ENCODE measurements at regions not wholly inside any gene's neighbourhood (a gene's known extent, or its start where the extent isn't known, plus 50 kb on each side); places are given as distances from the start of the nearest gene placed in this dataset.
"Not testable (repeated sequence)": the region's sequence is repeated elsewhere in the genome, so short reads cannot be mapped to it uniquely, and the experiment has no call there.

GRCh38 chr4:162469977-162470376, 306.2 kb upstream of the FSTL5 start:
- DNase-seq (ENCODE audit: low spot score) = no peak

GRCh38 chr4:162465356-162465755, 301.6 kb upstream of the FSTL5 start:
- DNase-seq (ENCODE audit: low spot score) = not testable (repeated sequence)

DNA sequence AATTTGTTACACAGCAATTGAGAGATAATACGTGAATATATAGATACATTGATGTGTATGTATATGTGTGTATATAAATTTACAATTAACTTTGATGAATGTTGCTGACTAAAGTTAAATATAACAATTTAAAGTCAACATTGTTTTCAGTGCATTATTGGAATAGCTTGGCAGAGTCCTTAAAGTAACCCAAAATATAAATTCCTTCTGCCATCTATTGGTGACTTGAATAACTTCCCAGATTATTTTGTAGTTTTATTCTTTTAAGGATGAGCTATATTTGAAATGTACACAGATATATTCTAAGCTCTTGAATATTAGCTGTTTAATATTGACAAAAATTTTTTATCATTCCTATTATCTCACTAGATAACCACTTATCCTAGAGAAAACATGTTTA, 298.2 kb upstream of the FSTL5 start:
- peak; percentile 11 for DNase-seq (ENCODE audit: low spot score)

GRCh38 chr4:162458051-162458450, 294.3 kb upstream of the FSTL5 start:
- no peak for DNase-seq (ENCODE audit: low spot score)

- no peak for DNase-seq (ENCODE audit: low spot score)
Observed at GRCh38 chr4:162457071-162457865, 293.5 kb upstream of the FSTL5 start.

GRCh38 chr4:162456106-162456505, 292.3 kb upstream of the FSTL5 start:
- no peak for DNase-seq (ENCODE audit: low spot score)

DNA sequence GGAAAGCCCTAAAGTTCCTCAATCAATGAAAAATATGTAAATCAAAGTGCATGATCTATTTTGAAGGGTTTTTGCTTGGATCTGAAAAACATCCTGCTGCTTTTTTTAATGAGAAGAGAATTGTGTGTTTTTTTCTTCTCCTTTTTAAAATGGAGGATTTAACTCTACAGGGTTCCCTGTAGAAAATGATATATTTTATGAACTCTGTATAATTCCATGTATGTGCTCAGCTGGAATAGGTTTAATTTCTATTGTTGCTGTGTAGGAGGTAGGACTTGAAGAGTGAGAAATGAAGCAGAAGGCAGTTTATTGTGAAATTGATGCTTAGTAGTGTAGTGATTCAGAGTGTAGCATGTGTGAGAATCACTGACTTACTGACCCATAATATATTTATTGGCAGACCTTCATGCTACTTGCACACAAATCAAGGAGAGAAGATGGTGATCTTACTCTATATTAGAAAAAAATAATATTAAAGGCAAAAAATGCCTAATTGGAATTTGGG, 286.8 kb upstream of the FSTL5 start:
- DNase-seq (ENCODE audit: low spot score) = no peak

DNA sequence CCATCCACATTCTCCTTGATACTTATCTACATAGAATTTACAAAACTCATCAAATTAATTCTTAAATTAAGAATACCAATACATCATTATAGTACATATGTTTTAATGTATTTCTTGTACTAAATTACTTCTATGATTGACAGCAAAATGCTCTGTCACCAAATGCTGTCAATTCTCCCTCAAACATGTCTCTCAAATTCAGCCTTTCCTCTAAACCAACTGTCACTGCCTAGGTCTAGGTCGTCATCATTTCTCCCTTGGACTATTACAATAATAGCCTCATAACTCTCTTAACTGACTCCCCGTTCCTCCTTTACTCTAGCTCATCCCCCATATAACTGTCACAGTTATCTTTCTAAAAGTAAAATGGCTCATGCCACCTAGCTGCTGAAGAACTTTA, 279.7 kb upstream of the FSTL5 start:
- DNase-seq (ENCODE audit: low spot score) = no peak

GRCh38 chr4:162442128-162442527, 278.3 kb upstream of the FSTL5 start:
- no peak for DNase-seq (ENCODE audit: low spot score)

GRCh38 chr4:162422312-162422711, 258.5 kb upstream of the FSTL5 start:
- no peak for DNase-seq (ENCODE audit: low spot score)

DNA sequence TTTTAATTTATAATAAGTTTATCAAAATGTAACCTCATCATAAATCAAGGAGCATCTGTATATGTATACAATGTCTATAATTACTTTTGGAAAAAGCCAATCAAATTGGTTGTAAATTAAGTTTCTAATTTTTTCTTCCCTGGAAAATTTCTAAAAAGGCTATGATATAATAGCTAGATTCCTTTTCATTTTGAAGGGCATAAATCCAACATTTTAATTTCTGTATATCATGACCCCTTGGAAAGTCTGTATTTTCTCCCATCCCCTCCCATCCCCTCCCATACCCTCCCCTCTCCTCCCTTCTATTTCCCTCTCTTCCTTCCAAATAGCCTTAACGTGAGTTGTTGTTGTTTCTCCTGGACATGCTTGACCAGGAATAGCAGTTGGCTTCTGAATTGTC, 247.1 kb upstream of the FSTL5 start:
- no peak for DNase-seq (ENCODE audit: low spot score)

GRCh38 chr4:162409048-162409447, 245.2 kb upstream of the FSTL5 start:
- DNase-seq (ENCODE audit: low spot score) = no peak

DNA sequence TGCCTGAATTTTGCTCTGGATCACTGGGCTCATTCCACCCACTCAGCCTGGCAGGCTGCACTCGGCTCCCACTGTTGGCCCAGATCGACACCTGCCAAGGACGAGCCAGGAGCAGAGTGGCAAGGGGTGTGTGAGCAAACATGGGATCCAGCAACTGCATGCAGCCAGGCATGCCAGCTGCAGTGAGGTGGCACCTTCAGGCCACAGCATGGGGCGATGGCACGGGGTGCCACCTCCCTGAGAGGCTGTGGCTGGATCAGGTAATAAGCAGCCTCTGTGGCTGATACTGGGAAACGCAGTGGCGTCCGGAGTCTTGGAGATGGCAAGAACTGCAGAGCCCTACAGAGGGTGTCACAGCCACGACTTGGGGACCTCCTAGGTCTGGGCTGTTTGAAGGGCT, 244.5 kb upstream of the FSTL5 start:
- no peak for DNase-seq (ENCODE audit: low spot score)

DNA sequence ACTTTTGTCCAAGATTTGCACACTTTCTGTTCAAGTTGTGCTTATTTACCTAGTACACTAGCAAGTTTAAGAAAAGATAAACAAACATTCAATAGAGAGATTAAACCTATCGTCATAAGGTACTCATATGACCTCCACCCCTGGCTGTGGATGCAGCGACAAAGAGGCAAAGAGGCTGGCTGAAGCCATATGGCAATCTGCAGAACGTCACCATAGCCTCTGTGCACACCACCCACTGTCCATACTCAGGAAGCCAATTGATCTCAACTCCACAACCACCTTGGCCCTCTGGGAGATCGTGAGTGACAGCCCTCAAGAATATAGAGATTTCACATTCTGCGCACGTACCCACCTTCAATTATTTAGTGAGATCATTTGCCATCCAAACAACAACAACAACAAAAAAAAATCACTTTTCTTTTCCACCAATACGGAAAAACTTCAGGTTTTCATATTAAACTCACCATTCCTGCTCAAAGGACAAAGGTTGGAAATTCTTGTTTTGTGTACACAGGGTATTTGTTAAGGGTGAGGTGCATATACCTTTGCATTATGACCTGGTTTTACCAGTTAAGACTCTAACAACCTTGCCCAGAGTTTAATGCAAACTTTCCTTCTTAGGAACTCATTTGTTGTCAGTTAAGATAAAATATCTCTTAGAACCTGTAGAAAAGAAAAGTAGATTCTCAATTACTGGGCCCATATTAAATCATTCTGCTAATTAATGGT, 243.0 kb upstream of the FSTL5 start:
- no peak for DNase-seq (ENCODE audit: low spot score)

DNA sequence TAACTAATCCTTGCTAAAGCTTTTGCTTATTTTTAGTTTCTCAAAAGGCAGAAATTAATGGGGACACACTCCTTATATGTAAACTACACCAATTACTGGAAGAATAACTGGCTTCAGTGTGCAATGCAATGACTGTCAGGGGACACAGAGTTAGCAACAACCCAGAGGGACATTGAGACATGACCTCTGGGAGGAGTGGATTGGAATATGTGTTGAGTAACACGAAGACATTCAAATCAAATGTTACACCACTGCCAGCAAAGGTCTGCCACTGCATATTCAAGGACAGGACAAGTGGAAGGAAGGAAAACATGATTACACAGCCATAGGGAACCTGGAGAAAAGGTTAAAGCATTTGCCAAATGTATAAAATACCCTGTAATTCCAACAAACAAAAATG, 240.1 kb upstream of the FSTL5 start:
- no peak for DNase-seq (ENCODE audit: low spot score)

DNA sequence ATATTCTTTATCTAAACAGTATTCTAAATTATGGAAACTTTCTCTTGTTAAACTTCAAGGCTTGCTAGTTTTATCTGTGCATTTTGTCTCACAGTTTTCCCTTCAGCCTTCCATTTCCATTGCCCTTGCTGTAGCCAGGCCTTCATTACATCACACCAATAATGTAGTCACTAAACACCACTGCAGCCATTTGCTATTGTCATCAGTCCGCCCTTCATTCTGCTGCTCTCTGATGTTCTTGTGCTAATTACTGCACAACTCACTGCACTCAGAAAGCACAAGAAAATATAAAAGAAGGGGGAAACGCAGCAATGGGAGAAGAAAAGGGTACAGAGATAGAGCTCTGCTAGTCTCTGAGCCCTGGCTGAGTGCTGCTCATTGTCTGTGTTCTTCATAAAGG, 239.6 kb upstream of the FSTL5 start:
- DNase-seq (ENCODE audit: low spot score) = no peak

DNA sequence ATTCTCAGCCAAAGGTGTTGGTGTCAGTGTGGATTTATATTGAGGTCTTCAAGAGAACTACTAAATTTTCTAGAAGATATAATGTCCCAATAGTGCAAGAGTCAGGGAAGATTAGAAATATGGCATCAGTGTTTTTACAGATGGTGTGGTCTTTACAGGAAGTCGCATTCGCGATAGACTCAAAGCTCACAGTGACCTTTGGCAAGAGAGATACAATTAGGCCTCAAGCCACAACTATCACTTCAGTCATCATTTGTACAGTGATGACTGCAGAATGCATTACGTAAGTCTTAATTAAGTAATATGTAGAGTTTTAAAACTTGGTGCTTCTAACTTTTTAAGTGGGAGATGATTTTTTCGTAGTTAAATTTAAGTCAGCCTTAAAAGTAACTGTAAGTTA, 237.2 kb upstream of the FSTL5 start:
- no peak for DNase-seq (ENCODE audit: low spot score)

- DNase-seq (ENCODE audit: low spot score) = no peak
Observed at GRCh38 chr4:162392946-162393345, 229.1 kb upstream of the FSTL5 start.

DNA sequence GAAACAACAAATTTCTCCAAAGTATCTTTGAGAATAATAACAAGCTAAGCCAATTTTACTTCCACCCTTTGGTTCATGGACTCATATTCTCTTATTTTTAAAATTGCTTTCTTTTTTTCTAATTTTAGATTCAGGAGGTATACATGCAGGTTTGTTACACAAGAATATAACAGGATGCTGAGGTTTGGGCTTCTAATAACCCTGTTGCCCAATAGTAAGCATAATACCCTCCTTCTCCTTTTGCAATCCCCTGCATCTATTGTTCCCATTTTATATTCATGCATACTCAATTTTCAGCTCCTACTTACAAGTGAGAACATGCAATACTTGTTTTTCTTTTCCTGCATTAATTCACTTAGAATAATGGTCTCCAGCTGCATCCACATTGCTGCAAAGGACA, 202.3 kb upstream of the FSTL5 start:
- no peak for DNase-seq (ENCODE audit: low spot score)

- no peak for DNase-seq (ENCODE audit: low spot score)
Observed at GRCh38 chr4:162364651-162365050, 200.9 kb upstream of the FSTL5 start.

DNA sequence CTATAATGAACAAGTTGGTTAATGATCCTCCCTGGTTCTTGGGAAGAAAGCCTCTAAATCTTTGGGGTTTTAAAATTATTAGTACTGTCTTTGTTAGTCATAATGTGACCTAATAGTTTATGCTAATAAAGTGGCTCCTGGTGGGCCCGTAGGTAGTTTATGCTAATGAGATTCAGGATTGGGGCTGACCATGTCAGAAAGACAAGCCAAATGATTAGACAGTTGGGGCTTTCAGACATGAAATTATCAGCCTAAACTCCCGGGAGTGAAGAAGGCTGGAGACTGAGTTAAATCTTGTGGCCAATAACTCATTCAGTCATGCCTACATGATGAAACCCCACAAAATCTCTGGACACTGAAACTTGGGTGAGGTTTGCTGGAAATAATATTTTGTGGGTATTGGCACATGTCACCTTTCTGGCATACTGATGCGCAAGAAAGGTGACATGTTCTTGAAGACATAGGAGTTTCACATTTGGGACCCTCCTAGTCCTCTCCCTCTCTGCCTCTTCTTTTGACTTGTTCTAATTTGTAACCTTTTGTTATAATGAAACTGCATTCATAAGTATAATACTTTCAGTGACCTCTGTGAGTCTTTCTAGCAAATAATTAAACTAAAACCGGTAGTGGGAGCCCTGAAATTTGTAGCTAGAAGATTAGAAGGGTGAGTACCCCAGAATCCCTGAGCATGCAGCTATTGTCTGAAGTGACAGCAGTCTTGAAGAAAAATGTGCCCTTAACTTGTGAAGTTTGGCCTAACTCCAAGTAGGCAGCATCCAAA, 196.8 kb upstream of the FSTL5 start:
- no peak for DNase-seq (ENCODE audit: low spot score)

- no peak for DNase-seq (ENCODE audit: low spot score)
Observed at GRCh38 chr4:162356181-162356580, 192.4 kb upstream of the FSTL5 start.

Measured in COLO829 (cell line).